ENCODE measurements at regions not wholly inside any gene's neighbourhood (a gene's known extent, or its start where the extent isn't known, plus 50 kb on each side); places are given as distances from the start of the nearest gene placed in this dataset.
"Not testable (repeated sequence)": the region's sequence is repeated elsewhere in the genome, so short reads cannot be mapped to it uniquely, and the experiment has no call there.

GRCh38 chr4:78691971-78692821 is 84.0 kb upstream of the BMP2K start:
- DNase-seq: no peak

- DNase-seq: no peak
These were observed 83.4 kb upstream of the BMP2K start for GRCh38 chr4:78692822-78693170.

GRCh38 chr4:78693777-78694456 is 82.2 kb upstream of the BMP2K start:
- no peak for DNase-seq

- DNase-seq: no peak
These were observed 81.7 kb upstream of the BMP2K start for GRCh38 chr4:78694457-78694787.

GRCh38 chr4:78695910-78696309 is 80.2 kb upstream of the BMP2K start:
- no peak for DNase-seq

- DNase-seq: no peak
These were observed 73.1 kb upstream of the BMP2K start for GRCh38 chr4:78703079-78703478.

- DNase-seq: no peak
These were observed 71.8 kb upstream of the BMP2K start for GRCh38 chr4:78704317-78704716.

GRCh38 chr4:78704981-78705683 is 71.0 kb upstream of the BMP2K start:
- no peak for DNase-seq

GRCh38 chr4:78706302-78706701 is 69.8 kb upstream of the BMP2K start:
- no peak for DNase-seq

- DNase-seq: no peak
These were observed 68.9 kb upstream of the BMP2K start for GRCh38 chr4:78707268-78707667.

GRCh38 chr4:78707793-78708192 is 68.4 kb upstream of the BMP2K start:
- DNase-seq: no peak

- no peak for DNase-seq
These were observed 65.6 kb upstream of the BMP2K start for GRCh38 chr4:78710536-78710935.

GRCh38 chr4:78711676-78712075 is 64.5 kb upstream of the BMP2K start:
- no peak for DNase-seq

GRCh38 chr4:78714598-78714997 is 61.6 kb upstream of the BMP2K start:
- not testable (repeated sequence) for DNase-seq

GRCh38 chr4:78715372-78715771 is 60.8 kb upstream of the BMP2K start:
- DNase-seq: not testable (repeated sequence)

- DNase-seq: not testable (repeated sequence)
These were observed 58.4 kb upstream of the BMP2K start for GRCh38 chr4:78717712-78718111.

- no peak for DNase-seq
These were observed 55.9 kb upstream of the BMP2K start for GRCh38 chr4:78720204-78720603.

GRCh38 chr4:78720994-78721677 is 55.0 kb upstream of the BMP2K start:
- no peak for DNase-seq

GRCh38 chr4:78721747-78722146 is 54.4 kb upstream of the BMP2K start:
- no peak for DNase-seq

GRCh38 chr4:78722320-78722719 is 53.8 kb upstream of the BMP2K start:
- DNase-seq: no peak

- no peak for DNase-seq
These were observed 53.3 kb upstream of the BMP2K start for GRCh38 chr4:78722878-78723277.

Data from left hindlimb (tissue), 1 donor.